GM19043 (cell line): ENCODE measurements at regions not wholly inside any gene's neighbourhood (a gene's known extent, or its start where the extent isn't known, plus 50 kb on each side); places are given as distances from the start of the nearest gene placed in this dataset.

Experiments
- ATAC-seq: cut with Tn5 transposase; IDR thresholded peaks from one replicate; pipeline ENCODE4 v1.9.1; 2021; ENCODE audit warnings: low read depth; ENCODE audit not compliant: unreplicated experiment

GRCh38 chr3:107943786-107944523, 146.9 kb downstream of the CD47 start:
- no peak for ATAC-seq

DNA sequence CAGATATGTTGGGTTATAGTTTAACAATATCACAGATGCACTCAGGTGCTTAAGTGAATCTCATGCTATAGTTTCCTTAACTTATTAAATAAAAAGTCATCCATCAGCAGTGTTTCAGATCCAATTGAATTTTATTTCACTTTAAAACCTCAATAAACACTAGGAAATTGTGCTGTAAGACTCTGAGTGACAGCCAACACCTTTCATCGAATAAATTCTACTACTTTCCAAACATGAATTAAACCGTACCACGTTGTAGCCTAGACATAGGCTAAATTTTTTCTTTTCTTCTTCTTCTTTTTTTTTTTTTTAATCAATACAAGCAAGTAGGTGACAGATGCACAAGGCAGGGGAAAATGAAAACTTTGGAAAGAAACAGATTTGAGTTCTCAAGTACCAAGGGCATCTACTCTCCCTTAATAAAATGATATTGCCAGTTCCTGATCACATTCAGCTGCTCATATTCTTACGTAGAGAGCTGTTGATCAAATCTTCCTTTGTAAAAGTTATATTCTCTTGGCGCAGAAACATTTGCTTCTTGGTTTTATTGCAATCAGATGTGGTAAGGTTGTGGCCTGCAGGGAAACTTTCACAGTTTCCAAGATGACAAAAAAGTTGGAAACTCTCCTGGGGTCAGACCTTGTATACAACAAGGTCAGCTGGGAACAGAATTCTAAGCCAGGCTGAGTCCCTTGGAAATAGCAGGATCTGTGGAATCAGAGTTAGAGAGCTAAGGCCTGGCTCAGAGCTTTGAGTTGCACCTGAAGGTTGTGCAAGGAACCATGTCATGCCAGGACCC, 147.7 kb downstream of the CD47 start:
- ATAC-seq: no peak

GRCh38 chr3:107942244-107942643, 148.6 kb downstream of the CD47 start:
- ATAC-seq: peak; percentile 57

DNA sequence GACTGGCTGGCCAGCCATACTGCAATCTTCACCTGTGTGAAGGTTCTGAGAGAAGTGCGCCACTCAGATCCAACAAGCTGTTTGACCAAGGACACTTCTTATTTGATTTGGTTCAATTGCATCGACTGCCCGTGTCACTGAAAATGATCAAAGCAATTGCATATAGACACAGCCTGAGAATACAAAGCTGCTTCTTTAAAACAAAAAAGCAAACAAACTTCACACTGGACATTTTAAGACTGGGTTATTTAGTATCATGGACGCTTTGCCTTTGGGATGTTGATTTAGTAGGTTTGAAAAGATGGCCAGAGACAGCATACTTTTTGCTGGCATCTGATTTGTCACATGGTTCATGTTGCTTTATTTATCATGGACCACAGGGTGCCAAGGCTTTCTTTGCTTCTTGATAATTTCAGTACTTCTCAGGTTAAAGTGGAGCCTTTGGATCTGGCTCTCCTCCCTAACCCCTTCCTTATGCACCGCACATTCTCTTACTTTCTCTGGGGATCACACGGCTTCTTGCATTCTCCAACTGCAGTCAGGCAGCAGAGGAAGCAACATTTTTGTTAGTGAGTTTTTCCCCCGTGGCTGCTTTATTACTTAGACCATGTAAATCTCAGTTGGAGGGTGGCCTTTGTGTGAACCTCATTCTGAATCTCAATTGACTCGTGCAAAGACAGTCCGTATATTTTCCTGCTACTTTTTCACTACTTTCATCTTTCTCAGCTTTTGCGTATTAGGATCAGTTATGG, 151.0 kb downstream of the CD47 start:
- ATAC-seq: no peak

DNA sequence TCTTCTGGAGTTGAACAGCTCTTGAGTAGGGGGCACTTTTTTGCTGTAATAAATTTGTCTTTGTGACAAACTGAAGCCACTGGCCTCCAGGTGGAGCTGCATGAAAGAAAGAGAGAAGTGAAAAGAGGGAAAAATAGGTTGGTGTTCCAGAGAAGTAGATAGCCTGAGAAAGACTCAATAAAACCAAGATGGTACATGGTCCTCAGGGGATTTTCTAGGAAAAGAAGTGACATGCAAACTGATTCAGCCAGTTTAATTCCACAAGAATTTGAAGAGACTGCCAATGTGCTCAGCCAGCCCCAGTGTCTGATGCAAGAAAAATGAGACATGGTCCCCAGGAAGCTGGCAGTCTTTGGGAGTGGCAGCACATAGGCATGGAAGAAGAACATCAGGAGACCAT, 152.7 kb downstream of the CD47 start:
- ATAC-seq: no peak

DNA sequence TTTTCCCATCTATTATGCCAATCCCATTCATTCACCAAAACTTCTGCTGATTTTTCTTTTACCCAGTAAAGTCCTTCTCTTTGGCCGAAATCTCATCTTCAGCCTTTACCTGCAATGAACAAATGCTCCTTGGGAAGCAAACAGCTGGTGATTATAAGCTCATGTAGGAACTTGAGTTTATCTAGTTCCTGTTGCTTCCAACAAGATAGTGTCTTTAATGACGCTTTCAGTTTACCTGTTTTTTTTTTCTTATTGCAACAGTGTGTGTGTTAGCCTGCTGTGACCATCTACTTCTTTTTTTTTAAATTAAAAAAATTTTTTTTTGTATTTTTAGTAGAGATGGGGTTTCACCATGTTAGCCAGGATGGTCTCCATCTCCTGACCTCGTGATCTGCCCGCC, 156.0 kb downstream of the CD47 start:
- no peak for ATAC-seq

- ATAC-seq: no peak
Measured at GRCh38 chr3:107933450-107933849, 157.4 kb downstream of the CD47 start.

DNA sequence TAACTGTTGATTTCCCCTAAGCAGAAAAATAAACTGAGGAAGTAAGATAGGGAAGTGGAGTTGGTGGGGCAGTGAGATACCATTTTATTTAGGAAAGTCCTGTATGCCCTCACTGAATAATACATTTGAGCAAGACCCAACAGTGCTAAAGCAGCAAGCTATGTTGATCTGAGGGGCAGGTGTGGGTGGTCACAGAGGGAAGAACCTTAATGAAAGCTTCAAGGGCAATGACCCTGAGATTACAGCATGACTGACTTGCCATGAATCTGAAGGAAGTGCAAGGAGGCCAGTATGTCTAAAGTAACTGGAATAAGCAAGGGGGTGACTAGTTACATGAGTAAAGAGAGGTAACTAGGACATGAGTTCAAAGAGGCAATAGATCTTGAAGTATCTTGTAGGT, 159.5 kb downstream of the CD47 start:
- no peak for ATAC-seq

- no peak for ATAC-seq
Measured at GRCh38 chr3:107929088-107929487, 161.7 kb downstream of the CD47 start.

DNA sequence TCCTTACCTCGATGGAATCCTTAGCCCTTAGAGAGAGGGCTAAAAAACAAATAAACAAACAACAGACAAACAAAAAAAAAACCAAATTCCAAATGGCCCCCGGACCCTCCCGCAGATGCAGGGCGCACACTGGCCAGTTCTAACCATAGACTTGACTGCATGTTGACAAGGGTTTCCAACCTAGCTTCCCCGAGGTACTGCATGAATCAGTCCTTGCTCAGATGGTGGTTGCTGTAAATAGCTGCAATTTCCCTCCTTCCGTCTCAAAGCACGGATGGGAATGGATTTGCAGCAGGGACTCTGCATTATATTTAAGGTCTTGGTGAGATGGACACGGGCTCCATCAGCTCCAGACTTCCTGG, 162.8 kb downstream of the CD47 start:
- peak; percentile 30 for ATAC-seq

DNA sequence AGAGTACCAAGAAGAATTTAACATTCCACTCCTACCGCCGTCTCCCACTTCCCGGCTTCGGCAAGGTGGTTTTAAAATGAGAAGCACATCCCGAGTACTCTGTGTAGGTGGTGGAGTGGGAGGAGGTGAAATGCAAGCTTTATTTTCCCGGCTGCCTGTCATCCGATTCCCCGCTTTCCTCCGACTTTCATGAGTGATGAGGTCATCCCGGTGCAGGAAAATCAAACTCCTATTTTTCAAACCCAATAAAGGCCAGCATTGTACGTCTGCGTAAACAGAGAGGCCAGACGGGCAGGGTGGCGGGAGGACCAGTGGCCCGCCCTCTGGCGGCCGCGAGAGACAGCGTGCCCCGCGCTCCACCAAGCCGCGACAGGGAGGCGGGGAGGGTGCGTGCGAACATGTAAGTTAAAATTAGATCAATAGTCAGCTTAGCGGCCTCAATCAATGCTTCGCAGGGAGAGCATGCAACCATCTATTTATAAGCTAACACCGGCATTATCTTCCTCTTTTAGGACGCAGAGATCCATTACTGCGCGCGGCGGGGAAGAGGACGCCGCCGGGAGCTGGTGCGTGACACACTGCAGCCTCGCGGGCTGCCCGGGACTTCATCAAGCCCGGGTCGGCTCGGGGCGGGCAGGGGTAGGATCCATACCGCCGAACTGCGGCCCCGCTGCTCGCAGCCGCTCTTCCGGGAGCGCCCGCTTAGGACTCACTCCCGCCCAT, 163.3 kb downstream of the CD47 start:
- peak; percentile 90 for ATAC-seq

GRCh38 chr3:107925851-107926250, 165.0 kb downstream of the CD47 start:
- ATAC-seq: no peak

- no peak for ATAC-seq
Measured at GRCh38 chr3:107921038-107921437, 169.8 kb downstream of the CD47 start.

GRCh38 chr3:107920538-107920937, 170.3 kb downstream of the CD47 start:
- ATAC-seq: no peak

GRCh38 chr3:107919239-107919638, 171.6 kb downstream of the CD47 start:
- no peak for ATAC-seq

DNA sequence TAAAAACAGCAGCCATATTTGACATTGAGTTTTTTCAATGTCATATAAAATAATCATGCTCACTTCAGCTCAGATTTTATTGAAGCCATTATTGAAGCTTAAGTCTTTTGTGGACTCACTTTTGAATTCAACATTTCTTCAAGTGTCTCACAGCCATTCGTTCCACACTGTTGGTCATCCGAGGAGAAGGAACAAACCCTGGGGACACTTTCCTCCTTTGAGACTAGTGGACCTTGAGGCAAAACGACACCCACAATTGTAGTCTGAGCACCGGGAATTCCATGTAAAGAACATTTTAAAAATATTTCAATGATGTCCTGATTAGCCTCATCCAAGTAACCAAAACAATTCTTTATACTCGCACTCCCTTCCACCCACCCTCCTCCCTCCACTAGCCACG, 174.7 kb downstream of the CD47 start:
- ATAC-seq: no peak

GRCh38 chr3:107915706-107916105, 175.1 kb downstream of the CD47 start:
- ATAC-seq: no peak

GRCh38 chr3:107913701-107914100, 177.1 kb downstream of the CD47 start:
- ATAC-seq: no peak

DNA sequence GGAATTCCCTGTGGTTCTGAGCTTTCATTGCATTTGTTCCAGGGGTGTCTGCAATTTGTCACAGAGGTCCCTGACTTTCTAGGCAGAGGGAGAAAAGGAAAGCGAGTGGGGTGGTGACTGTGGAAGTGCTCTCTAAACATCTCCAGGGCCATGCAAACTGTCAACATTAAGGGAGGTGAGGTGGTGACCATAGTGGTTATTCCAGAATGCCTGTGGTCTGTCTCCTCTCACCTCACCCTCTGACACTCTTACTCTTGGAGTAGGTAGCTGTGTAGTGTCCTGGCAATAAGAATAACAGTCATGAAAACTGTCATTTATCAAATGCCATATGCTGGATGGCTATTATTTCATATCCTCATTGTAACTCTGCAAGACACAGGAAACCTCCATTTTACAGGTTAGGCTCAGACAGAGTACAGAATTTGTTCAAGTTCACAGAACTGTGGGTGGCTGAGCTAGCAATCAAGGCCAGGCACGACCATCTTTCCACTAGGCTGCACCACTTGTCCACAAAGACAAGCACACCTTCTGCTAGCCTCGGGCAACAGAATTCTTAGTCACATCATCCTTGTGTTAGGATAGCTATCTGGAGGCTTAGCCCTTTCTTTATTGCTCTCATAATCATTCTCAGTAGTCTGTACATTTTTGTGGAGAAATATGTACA, 179.4 kb downstream of the CD47 start:
- no peak for ATAC-seq

DNA sequence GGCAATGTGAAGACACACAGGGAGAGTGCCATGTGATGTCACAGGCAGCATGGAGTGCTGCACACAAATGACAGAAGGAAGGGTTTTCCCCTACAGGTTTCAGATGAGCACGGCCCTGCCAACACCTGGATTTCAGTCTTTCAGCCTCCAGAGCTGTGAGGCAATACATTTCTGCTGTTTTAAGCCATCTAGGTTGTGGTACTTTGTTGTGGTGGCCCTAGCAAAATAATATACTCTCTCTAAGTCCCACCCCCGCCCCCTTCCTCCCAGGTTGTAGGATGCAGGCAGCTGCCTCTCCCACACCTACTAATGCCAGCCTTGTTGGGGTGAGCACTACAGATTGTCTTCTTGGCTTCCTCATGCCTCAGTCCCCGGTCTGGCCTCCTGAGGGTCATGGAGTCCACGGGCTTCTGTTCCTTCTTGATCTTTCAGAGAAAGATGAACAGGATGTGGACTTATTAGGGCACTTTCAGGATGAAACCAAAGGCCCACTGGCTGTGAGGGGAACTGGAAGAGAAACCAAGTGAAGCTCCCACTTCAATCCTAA, 180.0 kb downstream of the CD47 start:
- peak; percentile 92 for ATAC-seq
